ENCODE measurements at regions not wholly inside any gene's neighbourhood (a gene's known extent, or its start where the extent isn't known, plus 50 kb on each side); places are given as distances from the start of the nearest gene placed in this dataset.
"Not testable (repeated sequence)": the region's sequence is repeated elsewhere in the genome, so short reads cannot be mapped to it uniquely, and the experiment has no call there.

- not testable (repeated sequence) for DNase-seq (ENCODE audit: low spot score)
Observed at GRCh38 chr3:14272959-14273560, 94.4 kb downstream of the LSM3 start.

- no peak for DNase-seq (ENCODE audit: low spot score)
Observed at GRCh38 chr3:14273901-14274611, 95.4 kb downstream of the LSM3 start.

GRCh38 chr3:14274612-14274936 is 96.0 kb downstream of the LSM3 start:
- DNase-seq (ENCODE audit: low spot score): no peak

- no peak for DNase-seq (ENCODE audit: low spot score)
Observed at GRCh38 chr3:14274999-14275961, 96.7 kb downstream of the LSM3 start.

GRCh38 chr3:14275962-14276909 is 97.6 kb downstream of the LSM3 start:
- no peak for DNase-seq (ENCODE audit: low spot score)

GRCh38 chr3:14277557-14277956 is 98.9 kb downstream of the LSM3 start:
- DNase-seq (ENCODE audit: low spot score): no peak

- no peak for DNase-seq (ENCODE audit: low spot score)
Observed at GRCh38 chr3:14278265-14278798, 99.7 kb downstream of the LSM3 start.

- no peak for DNase-seq (ENCODE audit: low spot score)
Observed at GRCh38 chr3:14278799-14279625, 100.4 kb downstream of the LSM3 start.

- no peak for DNase-seq (ENCODE audit: low spot score)
Observed at GRCh38 chr3:14279626-14280061, 101.0 kb downstream of the LSM3 start.

- no peak for DNase-seq (ENCODE audit: low spot score)
Observed at GRCh38 chr3:14280326-14280725, 101.7 kb downstream of the LSM3 start.

GRCh38 chr3:14281053-14281452 is 102.4 kb downstream of the LSM3 start:
- DNase-seq (ENCODE audit: low spot score): no peak

- DNase-seq (ENCODE audit: low spot score): no peak
Observed at GRCh38 chr3:14282001-14282705, 103.5 kb downstream of the LSM3 start.

- DNase-seq (ENCODE audit: low spot score): no peak
Observed at GRCh38 chr3:14282706-14283075, 104.1 kb downstream of the LSM3 start.

GRCh38 chr3:14283092-14283812 is 104.6 kb downstream of the LSM3 start:
- DNase-seq (ENCODE audit: low spot score): no peak

GRCh38 chr3:14283813-14284438 is 105.3 kb downstream of the LSM3 start:
- DNase-seq (ENCODE audit: low spot score): no peak

- DNase-seq (ENCODE audit: low spot score): no peak
Observed at GRCh38 chr3:14284694-14285547, 106.3 kb downstream of the LSM3 start.

GRCh38 chr3:14285548-14285925 is 106.9 kb downstream of the LSM3 start:
- no peak for DNase-seq (ENCODE audit: low spot score)
